PC-9 (cell line): ENCODE measurements at regions not wholly inside any gene's neighbourhood (a gene's known extent, or its start where the extent isn't known, plus 50 kb on each side); places are given as distances from the start of the nearest gene placed in this dataset.

ENCODE experiments used
- EZH2 ChIP-seq: fragments of 200-600 bp; sonication (generic); IDR thresholded peaks from 2 replicates; pipeline ENCODE4 v1.8.0; 2017; ENCODE audit warnings: antibody characterized with exemption, low read depth
- TF ChIP-seq, protein P1 (sequence below): fragments of 200-600 bp; sonication (generic); conservative IDR thresholded peaks from 2 replicates; pipeline ENCODE4 v1.6.1; 2017; ENCODE audit warnings: mixed run types, antibody characterized with exemption, mild to moderate bottlenecking, moderate library complexity

GRCh38 chr5:74124826-74125225, 498.8 kb downstream of the ARHGEF28 start:
- TF ChIP-seq, protein P1, sequence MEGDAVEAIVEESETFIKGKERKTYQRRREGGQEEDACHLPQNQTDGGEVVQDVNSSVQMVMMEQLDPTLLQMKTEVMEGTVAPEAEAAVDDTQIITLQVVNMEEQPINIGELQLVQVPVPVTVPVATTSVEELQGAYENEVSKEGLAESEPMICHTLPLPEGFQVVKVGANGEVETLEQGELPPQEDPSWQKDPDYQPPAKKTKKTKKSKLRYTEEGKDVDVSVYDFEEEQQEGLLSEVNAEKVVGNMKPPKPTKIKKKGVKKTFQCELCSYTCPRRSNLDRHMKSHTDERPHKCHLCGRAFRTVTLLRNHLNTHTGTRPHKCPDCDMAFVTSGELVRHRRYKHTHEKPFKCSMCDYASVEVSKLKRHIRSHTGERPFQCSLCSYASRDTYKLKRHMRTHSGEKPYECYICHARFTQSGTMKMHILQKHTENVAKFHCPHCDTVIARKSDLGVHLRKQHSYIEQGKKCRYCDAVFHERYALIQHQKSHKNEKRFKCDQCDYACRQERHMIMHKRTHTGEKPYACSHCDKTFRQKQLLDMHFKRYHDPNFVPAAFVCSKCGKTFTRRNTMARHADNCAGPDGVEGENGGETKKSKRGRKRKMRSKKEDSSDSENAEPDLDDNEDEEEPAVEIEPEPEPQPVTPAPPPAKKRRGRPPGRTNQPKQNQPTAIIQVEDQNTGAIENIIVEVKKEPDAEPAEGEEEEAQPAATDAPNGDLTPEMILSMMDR: no peak
- TF ChIP-seq EZH2: no peak
